ENCODE measurements at regions not wholly inside any gene's neighbourhood (a gene's known extent, or its start where the extent isn't known, plus 50 kb on each side); places are given as distances from the start of the nearest gene placed in this dataset.

DNA sequence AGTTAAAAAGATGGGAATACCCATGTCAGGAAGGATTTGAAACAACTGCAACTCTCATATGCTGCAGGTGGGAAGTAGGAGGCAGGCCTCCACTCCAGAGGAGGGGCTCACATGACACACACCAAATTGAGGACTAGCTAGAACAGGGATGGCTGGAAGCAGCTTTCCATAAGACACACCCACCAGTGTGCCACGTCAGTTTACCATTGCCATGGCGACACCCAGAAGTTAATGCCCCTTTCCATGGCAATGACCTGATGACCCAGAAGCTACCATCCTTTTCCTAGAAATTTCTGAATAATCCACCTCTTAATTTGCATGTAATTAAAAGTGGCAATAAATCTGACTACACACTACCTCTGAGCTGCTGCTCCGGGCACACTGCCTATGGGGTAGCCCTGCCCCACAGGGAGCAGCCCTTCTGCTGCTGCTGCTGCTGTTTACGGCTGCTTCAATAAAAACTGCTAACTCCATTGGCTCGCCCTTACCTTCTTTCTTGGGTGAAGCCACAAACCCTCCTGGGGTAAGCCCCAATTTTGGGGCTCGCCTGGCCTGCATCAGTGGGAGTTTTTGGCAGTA is 89.4 kb downstream of the RRM2 start:
- H3K27ac ChIP-seq, result no peak overlapping the region
- no peak overlapping the region for H3K9ac ChIP-seq (ENCODE audit: low read depth in 2 of 2, low read length in 2 of 2)
- no peaks in the 10 kb centered on the region for H3K36me3 ChIP-seq
- H3K27me3 ChIP-seq, result no peaks in the 10 kb centered on the region
- no peak for DNase-seq
- H3K4me3 ChIP-seq, result no peak overlapping the region
- H3K9me3 ChIP-seq, result no peaks in the 10 kb centered on the region
- no peaks in the 10 kb centered on the region for H3K4me1 ChIP-seq
- TF ChIP-seq, protein P1, sequence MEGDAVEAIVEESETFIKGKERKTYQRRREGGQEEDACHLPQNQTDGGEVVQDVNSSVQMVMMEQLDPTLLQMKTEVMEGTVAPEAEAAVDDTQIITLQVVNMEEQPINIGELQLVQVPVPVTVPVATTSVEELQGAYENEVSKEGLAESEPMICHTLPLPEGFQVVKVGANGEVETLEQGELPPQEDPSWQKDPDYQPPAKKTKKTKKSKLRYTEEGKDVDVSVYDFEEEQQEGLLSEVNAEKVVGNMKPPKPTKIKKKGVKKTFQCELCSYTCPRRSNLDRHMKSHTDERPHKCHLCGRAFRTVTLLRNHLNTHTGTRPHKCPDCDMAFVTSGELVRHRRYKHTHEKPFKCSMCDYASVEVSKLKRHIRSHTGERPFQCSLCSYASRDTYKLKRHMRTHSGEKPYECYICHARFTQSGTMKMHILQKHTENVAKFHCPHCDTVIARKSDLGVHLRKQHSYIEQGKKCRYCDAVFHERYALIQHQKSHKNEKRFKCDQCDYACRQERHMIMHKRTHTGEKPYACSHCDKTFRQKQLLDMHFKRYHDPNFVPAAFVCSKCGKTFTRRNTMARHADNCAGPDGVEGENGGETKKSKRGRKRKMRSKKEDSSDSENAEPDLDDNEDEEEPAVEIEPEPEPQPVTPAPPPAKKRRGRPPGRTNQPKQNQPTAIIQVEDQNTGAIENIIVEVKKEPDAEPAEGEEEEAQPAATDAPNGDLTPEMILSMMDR (IDR thresholded peaks at IDR 0.05), result no peak
- intact Hi-C loops (cut with DNase I), result no loop called here

DNA sequence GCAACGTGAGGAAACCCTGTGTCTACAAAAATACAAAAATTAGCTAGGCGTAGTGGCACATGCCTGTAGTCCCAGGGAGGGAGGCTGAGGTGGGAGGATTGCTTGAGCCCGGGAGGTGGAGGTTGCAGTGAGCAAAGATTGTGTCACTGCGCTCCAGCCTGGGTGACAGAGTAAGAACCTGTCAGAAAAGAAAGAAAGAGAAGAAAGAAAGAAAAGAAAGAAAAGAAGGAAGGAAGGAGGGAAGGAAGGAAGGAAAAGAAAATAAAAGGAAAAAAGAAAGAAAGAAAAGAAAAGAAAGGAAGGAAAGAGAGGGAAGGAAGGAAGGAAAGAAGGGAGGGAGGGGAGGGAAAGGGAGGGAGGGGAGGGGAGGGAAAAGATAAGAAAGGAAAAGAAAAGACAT is 89.9 kb upstream of the HPCAL1 start:
- no peaks in the 10 kb centered on the region for H3K4me1 ChIP-seq
- no peak for DNase-seq
- no peaks in the 10 kb centered on the region for H3K36me3 ChIP-seq
- H3K9me3 ChIP-seq, result no peaks in the 10 kb centered on the region
- H3K4me3 ChIP-seq, result no peak overlapping the region
- no peak overlapping the region for H3K27ac ChIP-seq
- intact Hi-C loops (cut with DNase I), result no loop called here
- no peak overlapping the region for H3K9ac ChIP-seq (ENCODE audit: low read depth in 2 of 2, low read length in 2 of 2)
- no peaks in the 10 kb centered on the region for H3K27me3 ChIP-seq
- TF ChIP-seq, protein P1 (IDR thresholded peaks at IDR 0.05), result no peak

DNA sequence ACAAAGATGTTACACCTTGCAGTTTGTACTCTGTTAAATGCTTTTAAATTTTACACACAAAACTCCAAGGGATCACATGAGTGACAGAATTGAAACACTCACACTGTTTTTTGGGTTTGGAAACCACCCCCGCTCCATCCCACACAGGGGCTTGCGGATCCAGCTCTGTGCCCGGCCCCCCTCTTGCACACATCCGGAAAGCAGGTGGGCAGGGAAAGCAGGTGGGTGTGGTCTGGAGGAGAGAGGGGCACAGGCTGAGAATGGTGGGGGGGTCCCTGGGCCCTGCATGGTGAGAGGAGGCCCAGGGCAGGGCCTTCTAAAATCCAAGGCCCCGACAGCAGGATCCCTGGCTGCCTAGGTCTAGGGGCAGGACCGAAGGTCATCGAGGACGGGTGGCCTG is 88.5 kb upstream of the HPCAL1 start:
- Histone ChIP-seq H3K4me3 (no peak overlapping the region), H3K4me1 (no peaks in the 10 kb centered on the region), H3K9me3 (no peaks in the 10 kb centered on the region), H3K9ac (ENCODE audit: low read depth in 2 of 2, low read length in 2 of 2) (no peak overlapping the region), H3K36me3 (no peaks in the 10 kb centered on the region), H3K27me3 (no peaks in the 10 kb centered on the region), H3K27ac (no peak overlapping the region)
- no peak for DNase-seq
- intact Hi-C loops (cut with DNase I), result no loop called here
- TF ChIP-seq, protein P1 (IDR thresholded peaks at IDR 0.05), result no peak

DNA sequence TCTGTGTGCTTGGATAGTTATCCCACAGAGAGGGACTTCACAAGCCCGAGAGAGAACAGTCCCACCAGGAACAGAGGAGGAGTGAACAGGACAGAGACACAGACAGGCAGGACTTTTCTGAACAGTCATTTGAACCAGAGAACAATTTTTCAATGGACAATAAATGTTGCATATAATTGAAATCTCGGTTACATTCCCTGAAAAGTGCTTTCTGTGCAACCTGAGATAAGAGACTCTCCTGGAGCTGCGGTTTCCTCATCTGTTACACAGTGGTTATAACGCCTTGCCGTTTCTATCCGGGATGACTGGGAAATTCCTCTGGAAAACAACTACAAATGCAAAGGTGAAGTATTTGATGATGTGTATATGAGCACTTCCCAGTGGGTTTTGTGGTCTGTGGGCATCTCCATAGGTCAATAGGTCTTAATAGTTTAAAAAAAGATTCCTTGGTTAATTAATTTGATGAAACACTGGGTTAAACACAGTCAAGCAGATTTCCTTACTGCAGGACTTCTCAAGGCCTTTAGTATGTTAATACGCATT is 87.2 kb upstream of the HPCAL1 start:
- TF ChIP-seq, protein P1 (IDR thresholded peaks at IDR 0.05), result no peak
- Histone ChIP-seq H3K4me3 (no peak overlapping the region), H3K27me3 (no peaks in the 10 kb centered on the region), H3K36me3 (no peaks in the 10 kb centered on the region), H3K9me3 (no peaks in the 10 kb centered on the region), H3K4me1 (no peaks in the 10 kb centered on the region), H3K27ac (no peak overlapping the region), H3K9ac (ENCODE audit: low read depth in 2 of 2, low read length in 2 of 2) (no peak overlapping the region)
- DNase-seq, result no peak
- intact Hi-C loops (cut with DNase I), result no loop called here

DNA sequence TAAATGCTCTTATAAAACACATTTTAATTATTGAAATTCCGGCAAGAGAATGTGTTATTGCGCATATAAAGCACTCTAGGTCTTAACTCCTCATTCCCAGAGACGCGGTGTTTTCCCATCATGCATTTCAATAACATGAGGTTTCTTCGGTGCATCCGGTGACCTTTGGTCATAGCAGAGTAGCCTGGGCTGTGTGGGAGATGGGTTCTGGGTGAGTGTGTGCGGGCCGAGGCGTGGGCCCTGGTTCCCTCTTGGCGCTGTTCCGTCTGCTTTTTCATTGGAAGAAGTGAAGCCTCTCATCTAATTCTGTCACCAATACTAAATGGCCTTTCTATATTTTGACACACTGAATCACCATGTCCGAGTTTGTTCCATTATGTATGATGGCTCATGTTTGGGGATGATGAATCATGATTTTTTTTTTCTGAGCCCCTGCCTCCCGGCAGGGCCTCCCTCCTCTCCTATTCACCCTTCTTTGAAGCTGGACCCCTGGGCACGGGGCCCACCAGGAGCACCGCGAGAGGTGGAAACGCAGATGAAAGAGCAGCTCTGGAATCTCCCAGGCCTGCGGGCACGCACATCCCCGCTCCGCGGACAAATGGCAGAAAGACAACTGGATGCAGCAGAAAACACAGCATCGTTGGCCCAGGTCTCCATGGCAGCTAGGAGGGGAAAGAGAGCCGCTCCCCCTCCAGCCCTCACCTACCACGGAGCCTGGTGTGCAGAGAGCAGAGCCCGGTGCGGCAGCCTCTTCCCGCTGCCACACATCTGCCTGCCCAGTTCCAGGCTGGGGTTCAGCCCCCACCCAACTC is 85.8 kb upstream of the HPCAL1 start:
- no peak overlapping the region for H3K9ac ChIP-seq (ENCODE audit: low read depth in 2 of 2, low read length in 2 of 2)
- TF ChIP-seq, protein P1 (IDR thresholded peaks at IDR 0.05), result no peak
- no peak for DNase-seq
- no peaks in the 10 kb centered on the region for H3K27me3 ChIP-seq
- no peak overlapping the region for H3K4me3 ChIP-seq
- H3K4me1 ChIP-seq, result no peaks in the 10 kb centered on the region
- no peaks in the 10 kb centered on the region for H3K36me3 ChIP-seq
- intact Hi-C loops (cut with DNase I), result no loop called here
- no peaks in the 10 kb centered on the region for H3K9me3 ChIP-seq
- no peak overlapping the region for H3K27ac ChIP-seq

Measured in colonic mucosa (tissue), 4 donors.